ENCODE measurements at regions not wholly inside any gene's neighbourhood (a gene's known extent, or its start where the extent isn't known, plus 50 kb on each side); places are given as distances from the start of the nearest gene placed in this dataset.

- Histone ChIP-seq H2BK15ac (ENCODE audit: low read length) (no peak overlapping the region), H3K4me3 (ENCODE audit: extremely low read depth in 1 of 4, insufficient read depth in 2 of 4, low read depth in 3 of 4, low read length in 4 of 4) (no peak overlapping the region), H4K91ac (replicated peaks; ENCODE audit: insufficient read length, low read length) (no peak overlapping the region), H3K23ac (ENCODE audit: insufficient read length) (no peak overlapping the region), H2AK5ac (ENCODE audit: low read depth, low read length) (no peak overlapping the region), H4K20me1 (replicated peaks in 1 of 2; ENCODE audit: control insufficient read depth in 1 of 2, insufficient read depth in 2 of 2, low read length in 2 of 2) (no peaks in the 10 kb centered on the region), H3K14ac (ENCODE audit: insufficient read length) (no peak overlapping the region), H3K18ac (ENCODE audit: extremely low read depth, low read length) (no peak overlapping the region), H3K23me2 (ENCODE audit: low read depth, low read length) (no peaks in the 10 kb centered on the region), H3K9me3 (ENCODE audit: insufficient read depth in 2 of 2, low read depth in 1 of 2, low read length in 1 of 2) (no peaks in the 10 kb centered on the region), H3K4ac (replicated peaks; ENCODE audit: insufficient read length, low read depth, low read length) (no peak overlapping the region), H2BK120ac (replicated peaks; ENCODE audit: low read depth, low read length) (no peak overlapping the region), H4K8ac (ENCODE audit: extremely low read depth, insufficient read depth, low read length) (no peak overlapping the region), H2BK20ac (ENCODE audit: low read length) (no peak overlapping the region), H3K79me2 (ENCODE audit: control insufficient read depth in 1 of 2, insufficient read depth in 2 of 2, low read length in 2 of 2) (no peaks in the 10 kb centered on the region), H2BK5ac (ENCODE audit: low read depth, low read length) (no peak overlapping the region), H3K56ac (replicated peaks; ENCODE audit: insufficient read length, low read depth, low read length) (no peak overlapping the region), H3K79me1 (ENCODE audit: low read depth, low read length) (no peaks in the 10 kb centered on the region), H3K27me3 (replicated peaks in 1 of 4; ENCODE audit: control insufficient read depth in 3 of 4, extremely low read depth in 1 of 4, insufficient read depth in 3 of 4, low read length in 3 of 4) (no peaks in the 10 kb centered on the region), H4K5ac (ENCODE audit: insufficient read length, low read depth, low read length) (no peak overlapping the region), H3K4me2 (ENCODE audit: insufficient read depth in 1 of 2, low read depth in 2 of 2, low read length in 2 of 2) (no peak overlapping the region), H3K9ac (replicated peaks in 1 of 4; ENCODE audit: extremely low read depth in 1 of 4, low read depth in 3 of 4, low read length in 3 of 4) (no peak overlapping the region), H3K27ac (ENCODE audit: low read depth, low read length) (no peak overlapping the region), H2AFZ (ENCODE audit: low read length) (no peak overlapping the region), H3K4me1 (replicated peaks in 1 of 4; ENCODE audit: control insufficient read depth in 3 of 4, insufficient read depth in 4 of 4, low read length in 3 of 4) (no peaks in the 10 kb centered on the region), H2BK12ac (ENCODE audit: low read depth, low read length) (no peak overlapping the region), H3K36me3 (ENCODE audit: control insufficient read depth in 2 of 4, insufficient read depth in 4 of 4, low read length in 3 of 4) (no peaks in the 10 kb centered on the region)
- ChIA-PET POLR2A (ENCODE audit: partially characterized antibody) (no interaction called here), CTCF (ENCODE audit: partially characterized antibody) (no interaction called here)
- WGBS, 2 experiments (ENCODE audit: extremely low coverage in 1 of 2, insufficient coverage in 1 of 2, insufficient read length in 1 of 2, insufficient replicate concordance in 2 of 2, low coverage in 1 of 2, low lambda C conversion rate in 2 of 2, missing lambda C conversion rate in 1 of 2), result 100% methylated on average over 1 of the region's 1 CpG; no CpG with 5 or more reads in 1 of the 2 experiments
- TF ChIP-seq NRF1 (IDR thresholded peaks at IDR 0.05; ENCODE audit: low read depth, low read length), result no peak
- TF ChIP-seq CREB1 (IDR thresholded peaks at IDR 0.05), result no peak
- no peak for TF ChIP-seq PHF8 (conservative IDR thresholded peaks at IDR 0.05; ENCODE audit: low read depth, low read length)
- TF ChIP-seq NANOG (IDR thresholded peaks at IDR 0.05; ENCODE audit: insufficient read depth, low read depth, low read length, poor library complexity, severe bottlenecking), result no peak
- no peak for TF ChIP-seq CHD2 (IDR thresholded peaks at IDR 0.05; ENCODE audit: low read length)
- no peak for TF ChIP-seq JUN (IDR thresholded peaks at IDR 0.05; ENCODE audit: low read depth, low read length)
- TF ChIP-seq SUZ12 (IDR thresholded peaks at IDR 0.05; ENCODE audit: low read length), result no peak
- no peak for TF ChIP-seq RNF2 (IDR thresholded peaks at IDR 0.05; ENCODE audit: borderline replicate concordance, low read depth, low read length, missing control alignments, poor library complexity, severe bottlenecking)
- TF ChIP-seq HDAC6 (IDR thresholded peaks at IDR 0.05; ENCODE audit: low read depth, low read length), result no peak
- no peak for TF ChIP-seq YY1 (IDR thresholded peaks at IDR 0.05; ENCODE audit: low read depth, low read length)
- TF ChIP-seq CTBP2 (IDR thresholded peaks at IDR 0.05; ENCODE audit: borderline replicate concordance, insufficient read depth, insufficient read length, low read length), result no peak
- TF ChIP-seq KDM4A (IDR thresholded peaks at IDR 0.05; ENCODE audit: low read depth, low read length, severe bottlenecking), result no peak
- FAIRE-seq (no peak), DNase-seq (ENCODE audit: low read depth in 1 of 2, low spot score in 2 of 2) (no peak)
Observed at GRCh38 chr9:7388755-7389154, 410.8 kb downstream of the DMAC1 start.

All from H1 (cell line).